ENCODE measurements at regions not wholly inside any gene's neighbourhood (a gene's known extent, or its start where the extent isn't known, plus 50 kb on each side); places are given as distances from the start of the nearest gene placed in this dataset.
A peak's percentile ranks its signal among the peaks of the same experiment; 100 is the strongest.

- H3K9ac ChIP-seq (ENCODE audit: insufficient read length) = no peak overlapping the region
Observed at GRCh38 chr3:14258906-14259904, 80.6 kb downstream of the LSM3 start.

GRCh38 chr3:14260463-14260862 is 81.8 kb downstream of the LSM3 start:
- H3K9me3 ChIP-seq (ENCODE audit: low read depth, low read length) = no peaks in the 10 kb centered on the region
- TF ChIP-seq EZH2 (IDR thresholded peaks at IDR 0.05) = no peak
- no peak for TF ChIP-seq POLR2AphosphoS5 (IDR thresholded peaks at IDR 0.05; ENCODE audit: borderline replicate concordance, low read depth, low read length)
- TF ChIP-seq FOXP2 (optimal IDR thresholded peaks at IDR 0.05; ENCODE audit: control extremely low read depth, extremely low read length, insufficient read depth) = no peak
- H3K27ac ChIP-seq = no peak overlapping the region
- no peak overlapping the region for H3K4me3 ChIP-seq
- no peak for DNase-seq (ENCODE audit: low read depth, low spot score)
- H3K36me3 ChIP-seq (ENCODE audit: insufficient read depth, low read length) = no peaks in the 10 kb centered on the region
- H3K9ac ChIP-seq (ENCODE audit: insufficient read length) = no peak overlapping the region

More at GRCh38 chr3:14258906-14259904, 80.6 kb downstream of the LSM3 start:
- Histone ChIP-seq H3K4me3 (no peak overlapping the region), H3K9me3 (ENCODE audit: low read depth, low read length) (no peaks in the 10 kb centered on the region), H3K36me3 (ENCODE audit: insufficient read depth, low read length) (no peaks in the 10 kb centered on the region), H3K27ac (no peak overlapping the region)
- no peak for DNase-seq (ENCODE audit: low read depth, low spot score)
- TF ChIP-seq POLR2AphosphoS5 (IDR thresholded peaks at IDR 0.05; ENCODE audit: borderline replicate concordance, low read depth, low read length) (no peak), FOXP2 (optimal IDR thresholded peaks at IDR 0.05; ENCODE audit: control extremely low read depth, extremely low read length, insufficient read depth) (no peak), EZH2 (IDR thresholded peaks at IDR 0.05) (no peak)

- Histone ChIP-seq H3K9me3 (ENCODE audit: low read depth, low read length) (no peaks in the 10 kb centered on the region), H3K9ac (ENCODE audit: insufficient read length) (no peak overlapping the region), H3K4me3 (no peak overlapping the region), H3K36me3 (ENCODE audit: insufficient read depth, low read length) (no peaks in the 10 kb centered on the region), H3K27ac (no peak overlapping the region)
- peak; percentile 1 for DNase-seq (ENCODE audit: low read depth, low spot score)
- TF ChIP-seq POLR2AphosphoS5 (IDR thresholded peaks at IDR 0.05; ENCODE audit: borderline replicate concordance, low read depth, low read length) = no peak
- TF ChIP-seq FOXP2 (optimal IDR thresholded peaks at IDR 0.05; ENCODE audit: control extremely low read depth, extremely low read length, insufficient read depth) = no peak
- no peak for TF ChIP-seq EZH2 (IDR thresholded peaks at IDR 0.05)
Observed at GRCh38 chr3:14261229-14261628, 82.6 kb downstream of the LSM3 start.

- no peak overlapping the region for H3K4me3 ChIP-seq
- no peaks in the 10 kb centered on the region for H3K9me3 ChIP-seq (ENCODE audit: low read depth, low read length)
- H3K36me3 ChIP-seq (ENCODE audit: insufficient read depth, low read length) = no peaks in the 10 kb centered on the region
- no peak for DNase-seq (ENCODE audit: low read depth, low spot score)
- no peak overlapping the region for H3K27ac ChIP-seq
- no peak for TF ChIP-seq EZH2 (IDR thresholded peaks at IDR 0.05)
- TF ChIP-seq FOXP2 (optimal IDR thresholded peaks at IDR 0.05; ENCODE audit: control extremely low read depth, extremely low read length, insufficient read depth) = no peak
- no peak for TF ChIP-seq POLR2AphosphoS5 (IDR thresholded peaks at IDR 0.05; ENCODE audit: borderline replicate concordance, low read depth, low read length)
- H3K9ac ChIP-seq (ENCODE audit: insufficient read length) = no peak overlapping the region
Observed at GRCh38 chr3:14262212-14262611, 83.6 kb downstream of the LSM3 start.

- Histone ChIP-seq H3K9ac (ENCODE audit: insufficient read length) (no peak overlapping the region), H3K4me3 (no peak overlapping the region), H3K27ac (no peak overlapping the region), H3K36me3 (ENCODE audit: insufficient read depth, low read length) (no peaks in the 10 kb centered on the region), H3K9me3 (ENCODE audit: low read depth, low read length) (no peaks in the 10 kb centered on the region)
- no peak for TF ChIP-seq FOXP2 (optimal IDR thresholded peaks at IDR 0.05; ENCODE audit: control extremely low read depth, extremely low read length, insufficient read depth)
- no peak for TF ChIP-seq EZH2 (IDR thresholded peaks at IDR 0.05)
- no peak for TF ChIP-seq POLR2AphosphoS5 (IDR thresholded peaks at IDR 0.05; ENCODE audit: borderline replicate concordance, low read depth, low read length)
- no peak for DNase-seq (ENCODE audit: low read depth, low spot score)
Observed at GRCh38 chr3:14262867-14263266, 84.2 kb downstream of the LSM3 start.

- Histone ChIP-seq H3K4me3 (no peak overlapping the region), H3K36me3 (ENCODE audit: insufficient read depth, low read length) (no peaks in the 10 kb centered on the region), H3K27ac (no peak overlapping the region), H3K9me3 (ENCODE audit: low read depth, low read length) (no peaks in the 10 kb centered on the region), H3K9ac (ENCODE audit: insufficient read length) (no peak overlapping the region)
- DNase-seq (ENCODE audit: low read depth, low spot score) = no peak
- TF ChIP-seq POLR2AphosphoS5 (IDR thresholded peaks at IDR 0.05; ENCODE audit: borderline replicate concordance, low read depth, low read length) (no peak), FOXP2 (optimal IDR thresholded peaks at IDR 0.05; ENCODE audit: control extremely low read depth, extremely low read length, insufficient read depth) (no peak), EZH2 (IDR thresholded peaks at IDR 0.05) (no peak)
Observed at GRCh38 chr3:14263317-14264005, 84.8 kb downstream of the LSM3 start.

- DNase-seq (ENCODE audit: low read depth, low spot score) = no peak
- H3K4me3 ChIP-seq = no peak overlapping the region
- no peaks in the 10 kb centered on the region for H3K36me3 ChIP-seq (ENCODE audit: insufficient read depth, low read length)
- H3K9ac ChIP-seq (ENCODE audit: insufficient read length) = no peak overlapping the region
- no peak for TF ChIP-seq FOXP2 (optimal IDR thresholded peaks at IDR 0.05; ENCODE audit: control extremely low read depth, extremely low read length, insufficient read depth)
- TF ChIP-seq EZH2 (IDR thresholded peaks at IDR 0.05) = no peak
- TF ChIP-seq POLR2AphosphoS5 (IDR thresholded peaks at IDR 0.05; ENCODE audit: borderline replicate concordance, low read depth, low read length) = no peak
- H3K27ac ChIP-seq = no peak overlapping the region
- no peaks in the 10 kb centered on the region for H3K9me3 ChIP-seq (ENCODE audit: low read depth, low read length)
Observed at GRCh38 chr3:14265246-14265962, 86.8 kb downstream of the LSM3 start.

GRCh38 chr3:14266361-14266760 is 87.7 kb downstream of the LSM3 start:
- DNase-seq (ENCODE audit: low read depth, low spot score) = no peak
- Histone ChIP-seq H3K9me3 (ENCODE audit: low read depth, low read length) (no peaks in the 10 kb centered on the region), H3K9ac (ENCODE audit: insufficient read length) (no peak overlapping the region), H3K4me3 (no peak overlapping the region), H3K36me3 (ENCODE audit: insufficient read depth, low read length) (no peaks in the 10 kb centered on the region), H3K27ac (no peak overlapping the region)
- TF ChIP-seq FOXP2 (optimal IDR thresholded peaks at IDR 0.05; ENCODE audit: control extremely low read depth, extremely low read length, insufficient read depth) = no peak
- no peak for TF ChIP-seq EZH2 (IDR thresholded peaks at IDR 0.05)
- no peak for TF ChIP-seq POLR2AphosphoS5 (IDR thresholded peaks at IDR 0.05; ENCODE audit: borderline replicate concordance, low read depth, low read length)

Measured in SK-N-MC (cell line).